ENCODE measurements at regions not wholly inside any gene's neighbourhood (a gene's known extent, or its start where the extent isn't known, plus 50 kb on each side); places are given as distances from the start of the nearest gene placed in this dataset.

DNA sequence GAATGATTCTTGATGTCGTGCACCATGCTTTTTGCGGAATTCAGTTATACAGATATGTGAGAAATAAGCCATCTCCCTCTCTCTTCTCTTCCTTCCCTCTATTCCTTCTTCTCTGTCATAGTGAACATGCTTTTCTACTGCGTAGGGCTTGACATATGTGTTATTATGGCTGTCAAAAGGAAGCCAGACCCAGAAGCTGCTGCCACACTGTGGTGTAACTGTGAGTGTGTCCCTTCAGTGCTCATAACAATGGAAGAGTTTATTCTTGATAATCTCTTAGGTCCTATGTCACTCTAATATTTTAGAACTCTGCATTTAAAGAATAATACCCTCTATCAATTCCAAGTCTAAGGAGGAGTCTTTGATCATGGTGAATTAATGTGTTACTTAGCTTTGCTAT is 208.9 kb upstream of the TMTC4 start (continued):
- TF ChIP-seq, protein P1, sequence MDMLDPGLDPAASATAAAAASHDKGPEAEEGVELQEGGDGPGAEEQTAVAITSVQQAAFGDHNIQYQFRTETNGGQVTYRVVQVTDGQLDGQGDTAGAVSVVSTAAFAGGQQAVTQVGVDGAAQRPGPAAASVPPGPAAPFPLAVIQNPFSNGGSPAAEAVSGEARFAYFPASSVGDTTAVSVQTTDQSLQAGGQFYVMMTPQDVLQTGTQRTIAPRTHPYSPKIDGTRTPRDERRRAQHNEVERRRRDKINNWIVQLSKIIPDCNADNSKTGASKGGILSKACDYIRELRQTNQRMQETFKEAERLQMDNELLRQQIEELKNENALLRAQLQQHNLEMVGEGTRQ (IDR thresholded peaks at IDR 0.05; ENCODE audit: low read length): no peak
